Non-pigmented ciliary epithelial cell (primary cell): ENCODE measurements at regions not wholly inside any gene's neighbourhood (a gene's known extent, or its start where the extent isn't known, plus 50 kb on each side); places are given as distances from the start of the nearest gene placed in this dataset.
"Not testable (repeated sequence)": the region's sequence is repeated elsewhere in the genome, so short reads cannot be mapped to it uniquely, and the experiment has no call there.

Source experiments
- DNase-seq: peaks from one replicate; pipeline ENCODE4 v3.0.0-alpha.2; 2010; ENCODE audit warnings: low read depth

DNA sequence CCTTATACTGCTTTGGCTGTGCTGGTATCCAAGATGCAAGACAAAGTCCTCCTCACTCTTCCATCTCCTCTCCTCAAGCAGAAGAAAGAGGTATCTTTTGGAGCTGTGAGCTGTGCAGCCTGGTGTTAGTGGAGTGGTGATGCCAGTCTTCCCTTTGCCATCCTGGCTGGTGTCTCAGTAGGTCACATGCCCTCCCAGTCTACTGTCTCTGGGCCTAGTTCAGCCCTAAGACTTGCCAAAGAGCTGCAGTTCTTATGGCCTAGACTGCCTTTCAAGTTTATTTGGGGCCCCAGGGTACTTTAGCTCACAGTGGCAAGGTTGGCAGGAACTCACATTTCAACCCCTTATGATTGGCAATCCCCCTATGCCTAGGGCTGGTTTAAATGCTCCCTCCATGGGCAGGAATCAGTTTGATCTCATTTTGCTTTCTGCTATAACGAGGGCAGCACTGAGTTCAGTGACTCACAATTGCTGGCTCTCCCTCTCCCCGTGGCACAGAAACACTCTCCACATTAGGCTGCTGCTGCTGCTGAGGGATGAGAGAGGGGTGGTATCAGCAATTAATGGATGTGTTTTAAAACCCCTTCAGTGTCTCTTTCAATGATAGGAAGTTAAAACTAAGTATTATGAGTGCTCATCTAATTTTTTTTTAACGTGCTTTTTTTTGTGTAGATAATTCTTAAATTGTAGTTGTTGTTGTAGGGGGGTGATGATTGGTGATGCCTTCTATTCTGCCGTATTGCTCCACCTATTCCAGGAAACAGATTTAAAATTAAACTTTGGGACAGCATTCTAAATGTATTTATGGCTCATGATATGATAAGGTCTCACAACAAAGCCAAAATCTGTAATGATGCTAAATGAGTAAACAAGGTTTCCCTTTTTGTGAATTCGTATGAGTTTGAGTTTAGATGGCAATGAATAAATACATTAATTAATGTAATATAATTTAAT, 1295.0 kb downstream of the JRKL start:
- no peak for DNase-seq

DNA sequence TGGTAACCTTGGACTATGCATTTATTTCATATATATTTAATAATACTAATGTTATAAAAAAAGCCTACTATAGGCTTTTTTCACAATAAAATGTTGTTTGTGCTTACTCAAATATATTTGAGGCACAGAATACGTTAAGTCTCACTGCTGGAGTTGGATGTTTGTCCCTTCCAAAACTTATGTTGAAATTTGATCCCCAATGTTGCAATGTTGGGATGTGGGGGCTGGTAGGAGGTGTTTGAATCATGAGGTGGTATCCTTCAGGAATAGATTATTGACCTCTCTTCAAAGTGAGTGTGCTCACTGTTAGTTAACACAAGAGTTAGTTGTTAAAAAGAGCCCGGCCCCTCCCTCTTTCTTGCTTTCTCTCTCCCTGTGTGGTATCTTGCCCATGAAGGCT, 1295.9 kb downstream of the JRKL start:
- no peak for DNase-seq

DNA sequence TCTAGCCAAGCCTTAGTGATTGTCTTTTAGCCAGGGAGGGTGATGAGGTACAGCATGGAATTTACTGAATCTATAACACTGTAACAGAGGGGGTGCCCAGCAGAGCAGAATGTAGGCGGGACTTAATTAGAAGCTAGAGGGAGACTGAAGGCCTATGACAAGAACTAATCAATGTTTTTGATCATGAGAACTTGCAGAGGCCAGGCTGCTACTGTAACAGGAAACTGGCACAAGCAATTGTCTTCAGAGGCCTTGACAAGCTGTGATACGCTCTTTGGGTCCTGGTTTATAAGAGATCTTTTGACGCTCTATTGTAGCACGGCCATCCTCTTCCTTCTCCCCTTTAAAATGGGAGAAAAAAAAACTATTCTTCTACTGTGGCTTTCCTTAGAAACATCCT, 1297.3 kb downstream of the JRKL start:
- DNase-seq = no peak

DNA sequence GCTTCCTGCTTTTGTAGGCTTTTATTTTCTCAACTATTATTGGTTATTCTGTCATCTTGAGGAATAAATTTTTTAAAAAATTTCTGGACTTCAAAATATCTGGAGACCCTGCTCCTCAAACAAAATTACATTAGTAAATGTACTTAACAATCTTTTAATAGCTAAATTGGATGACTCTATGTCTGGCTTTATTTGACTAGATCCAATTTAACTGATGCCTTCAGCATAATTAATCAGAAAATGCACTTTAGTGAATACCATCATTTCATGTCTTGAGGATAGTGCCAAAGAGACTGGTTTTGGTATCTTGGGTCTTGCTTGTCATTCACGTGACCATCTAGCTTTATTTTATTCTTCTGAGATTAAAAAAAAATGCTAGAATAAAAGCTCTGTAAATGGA, 1301.2 kb downstream of the JRKL start:
- DNase-seq = no peak

DNA sequence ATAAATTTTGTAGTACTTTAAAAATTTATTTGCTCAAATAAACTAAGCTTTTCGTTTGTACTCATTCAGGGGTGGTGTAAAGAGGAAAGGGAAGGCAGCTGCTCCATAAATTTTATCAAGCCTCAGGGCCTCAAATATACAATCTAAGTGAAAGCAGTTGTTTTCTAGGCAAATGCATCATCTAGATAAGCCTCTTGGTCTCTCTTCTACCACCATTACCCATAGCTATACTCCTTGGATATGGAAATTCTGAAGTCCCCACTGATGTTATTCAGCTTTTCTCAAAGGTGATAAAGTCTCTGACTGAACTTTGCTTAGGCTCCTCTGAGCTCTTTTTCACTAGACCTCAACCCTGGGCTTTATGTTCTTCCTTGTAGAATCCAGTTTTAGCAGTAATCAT, 1313.1 kb downstream of the JRKL start:
- DNase-seq = no peak

DNA sequence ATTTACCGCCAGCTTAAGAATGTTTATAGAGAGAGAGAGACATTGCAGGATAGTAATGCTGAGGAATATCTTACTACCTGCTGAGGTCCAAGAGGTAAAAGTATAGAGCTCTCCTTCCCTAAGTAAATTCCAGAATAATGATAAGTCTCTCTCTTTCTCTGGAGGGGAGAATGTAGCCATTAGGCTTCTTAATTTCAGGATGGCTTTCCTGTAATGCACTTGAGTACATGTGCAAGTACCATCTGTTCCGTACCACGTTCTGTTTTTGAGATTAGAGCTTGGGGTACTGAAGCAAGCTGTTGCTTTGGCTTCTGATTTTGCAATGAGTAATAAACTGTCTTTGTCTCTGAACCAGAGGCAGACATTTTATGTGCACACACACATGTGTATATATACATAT, 1314.0 kb downstream of the JRKL start:
- DNase-seq = no peak

DNA sequence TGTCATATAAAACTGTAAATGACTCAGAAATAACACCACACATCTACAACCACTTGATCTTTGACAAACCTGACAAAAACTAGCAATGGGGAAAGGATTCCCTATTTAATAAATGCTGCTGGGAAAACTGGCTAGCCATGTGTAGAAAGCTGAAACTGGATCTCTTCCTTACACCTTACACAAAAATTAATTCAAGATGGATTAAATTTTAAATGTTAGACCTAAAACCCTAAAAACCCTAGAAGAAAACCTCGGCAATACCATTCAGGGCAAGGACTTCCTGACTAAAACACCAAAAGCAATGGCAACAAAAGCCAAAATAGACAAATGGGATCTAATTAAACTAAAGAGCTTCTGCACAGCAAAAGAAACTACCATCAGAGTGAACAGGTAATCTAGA, 1315.3 kb upstream of the CNTN5 start:
- DNase-seq = not testable (repeated sequence)

DNA sequence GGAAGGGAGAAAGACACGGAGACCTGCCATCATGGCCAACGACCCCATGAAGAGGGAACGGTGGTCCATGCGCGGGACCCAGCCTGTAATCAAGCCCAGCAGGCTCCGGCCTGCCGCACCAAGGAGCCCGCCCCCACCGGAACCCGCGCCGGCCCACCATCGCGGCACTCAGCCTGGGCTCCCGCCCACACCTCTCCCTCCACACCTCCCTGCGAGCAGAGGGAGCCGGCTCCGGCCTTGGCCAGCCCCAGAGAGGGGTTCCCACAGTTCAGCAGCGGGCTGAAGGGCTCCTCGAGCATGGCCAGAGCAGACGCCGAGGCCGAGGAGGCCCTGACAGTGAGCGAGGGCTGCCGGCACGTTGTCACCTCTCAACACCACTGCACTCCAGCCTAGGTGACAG, 1302.8 kb upstream of the CNTN5 start:
- DNase-seq = no peak

DNA sequence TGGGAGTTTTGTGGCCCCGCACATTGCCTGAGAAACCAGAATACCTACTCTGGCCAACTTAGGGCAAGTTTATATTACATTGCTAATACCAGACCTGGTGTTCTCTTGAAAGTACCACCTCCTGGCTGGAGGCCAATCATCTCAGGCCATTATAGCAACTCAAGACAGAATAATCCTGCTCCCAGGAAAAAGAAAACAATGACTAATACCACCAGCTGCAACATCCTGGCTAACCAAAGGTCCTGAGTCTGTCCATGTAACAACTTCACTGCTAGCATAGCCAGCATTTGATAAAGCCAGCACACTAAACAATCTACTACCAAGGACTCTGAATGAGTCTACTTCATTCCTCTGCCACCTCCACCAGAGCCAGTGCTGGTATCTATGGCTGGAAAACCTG, 1298.7 kb upstream of the CNTN5 start:
- peak; percentile 93 for DNase-seq

DNA sequence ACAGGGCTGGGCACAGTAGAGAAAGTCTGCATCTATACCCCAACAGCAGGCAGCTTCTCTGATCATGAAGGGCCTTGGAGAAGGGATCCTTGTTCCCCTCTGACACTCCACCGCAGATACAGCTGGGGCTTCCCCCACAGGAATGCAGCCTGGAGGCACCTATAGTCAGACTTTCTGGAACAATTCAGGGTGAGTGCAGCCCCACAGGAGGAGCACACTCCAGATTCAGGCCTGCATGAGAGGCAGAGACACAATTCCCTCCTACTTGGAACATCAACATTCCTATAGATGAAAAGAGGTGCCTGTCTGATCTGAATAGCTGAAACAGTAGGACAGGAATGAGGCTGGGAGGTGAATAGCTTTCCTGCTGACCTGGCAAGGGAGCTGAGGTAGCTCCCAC, 1298.0 kb upstream of the CNTN5 start:
- no peak for DNase-seq

DNA sequence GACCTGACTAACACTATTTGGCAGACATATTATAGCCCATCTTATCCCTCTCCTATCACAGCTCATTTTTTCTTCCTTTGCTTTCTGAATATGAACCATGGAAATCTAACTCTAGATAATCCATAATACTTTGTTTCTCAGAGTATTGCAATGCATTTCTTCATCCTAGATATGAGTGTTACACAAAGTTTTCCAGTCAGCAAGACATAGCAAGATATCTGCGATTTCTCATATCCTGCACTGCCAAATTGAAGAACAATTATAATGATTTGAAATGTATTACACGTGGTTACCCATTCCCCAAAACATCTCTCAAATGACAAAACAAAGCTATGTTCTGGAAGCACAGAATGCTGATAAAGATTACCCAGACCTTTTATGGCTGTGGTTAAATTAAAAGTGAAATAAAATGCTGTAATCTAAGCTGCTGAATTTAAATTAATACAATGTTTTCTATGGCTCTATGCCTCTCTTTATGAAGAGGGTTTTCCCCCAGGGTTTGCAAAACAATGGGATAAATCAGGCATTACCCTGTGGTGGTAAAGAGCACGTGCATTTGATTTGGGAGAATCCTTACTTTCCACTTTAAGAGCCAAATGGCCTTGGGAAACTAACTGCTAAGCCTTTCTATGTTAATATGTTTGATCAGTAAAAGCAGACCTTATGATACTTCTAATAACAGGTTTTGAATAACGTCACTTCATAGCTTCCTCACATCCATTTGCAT, 1291.0 kb upstream of the CNTN5 start:
- no peak for DNase-seq

DNA sequence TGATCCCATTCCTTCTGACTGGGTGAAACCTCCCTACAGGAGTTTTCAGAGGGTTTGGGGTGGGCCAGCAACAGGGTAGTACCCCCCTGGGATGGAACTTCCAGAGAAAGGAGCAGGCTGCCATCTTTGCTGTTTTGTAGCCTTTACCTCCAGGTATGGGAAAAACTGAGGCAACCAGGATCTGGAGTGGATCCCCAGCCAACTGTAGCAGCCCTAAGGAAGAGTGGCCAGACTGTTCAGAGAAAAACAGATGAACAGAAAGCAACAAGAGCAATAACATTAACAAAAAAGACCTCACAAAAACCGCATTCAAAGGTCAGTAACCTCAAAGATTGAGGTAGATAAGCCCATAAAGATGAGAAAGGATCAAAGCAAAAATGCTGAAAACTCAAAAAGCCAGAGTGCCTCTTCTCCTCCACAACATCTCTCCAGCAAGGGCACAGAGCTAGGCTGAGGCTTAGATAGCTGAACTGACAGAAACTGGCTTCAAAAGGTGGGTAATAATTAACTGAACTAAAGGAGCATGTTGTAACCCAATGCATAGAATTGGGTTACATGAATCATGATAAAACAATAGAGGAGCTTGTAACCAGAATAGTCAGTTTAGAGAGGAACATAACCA, 1288.6 kb upstream of the CNTN5 start:
- no peak for DNase-seq

DNA sequence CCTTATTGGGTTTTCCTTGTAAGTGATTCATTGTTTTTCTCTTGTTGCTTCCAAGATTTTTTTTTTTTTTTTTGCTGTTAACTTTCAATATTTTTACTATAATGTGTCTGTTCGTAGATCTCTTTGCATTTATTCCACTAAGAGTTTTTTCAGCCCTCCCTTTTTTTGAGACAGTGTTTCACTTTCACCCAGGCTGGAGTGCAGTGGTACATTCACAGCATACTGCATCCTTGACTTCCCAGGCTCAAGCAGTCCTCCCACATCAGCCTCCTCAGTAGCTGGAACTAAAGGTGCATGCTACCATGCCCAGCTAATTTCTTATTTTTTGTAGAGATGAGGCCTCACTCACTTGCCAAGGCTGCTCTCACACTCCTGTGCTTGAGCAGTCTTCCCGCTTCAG, 1282.0 kb upstream of the CNTN5 start:
- no peak for DNase-seq

DNA sequence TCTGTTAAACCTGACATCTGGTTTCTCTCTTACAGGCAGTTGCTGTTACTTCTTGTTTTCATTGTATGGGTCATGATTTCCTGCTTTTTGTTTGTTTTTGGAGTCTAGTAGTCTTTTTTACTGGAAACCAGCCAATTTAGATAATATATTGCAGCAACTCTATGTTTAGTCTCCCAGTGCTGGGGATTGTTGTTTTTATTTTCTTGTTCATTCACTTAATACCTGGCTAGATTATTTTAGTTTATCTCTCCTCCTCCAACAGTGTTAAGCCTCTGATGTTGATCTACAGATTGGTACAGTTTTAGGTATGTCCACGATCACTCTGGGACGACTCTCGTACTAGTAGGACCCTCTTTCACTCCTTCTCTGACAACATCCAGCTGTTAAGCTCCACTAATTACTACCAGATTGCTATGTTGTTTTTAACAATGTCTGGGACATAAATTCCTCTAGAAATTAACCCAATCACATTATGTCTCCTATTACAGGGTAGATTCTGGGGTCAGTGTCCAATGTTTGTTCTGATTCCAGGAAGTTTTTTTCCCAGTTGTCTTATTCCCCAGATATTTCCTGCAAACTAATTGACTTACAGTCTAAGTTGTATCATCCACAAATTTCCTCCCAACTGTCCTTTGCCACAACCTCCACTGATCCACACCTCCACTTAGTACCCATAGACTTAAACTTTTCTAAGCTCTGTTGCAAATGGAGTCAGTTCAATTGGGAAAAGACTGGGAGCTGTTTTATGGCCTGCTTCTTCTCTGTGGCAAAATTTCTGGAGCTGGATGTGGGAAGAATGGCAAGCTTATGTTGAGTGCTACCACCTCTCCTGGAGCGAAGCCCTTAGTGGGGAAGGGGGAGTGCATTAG, 1280.6 kb upstream of the CNTN5 start:
- DNase-seq = peak; percentile 59

DNA sequence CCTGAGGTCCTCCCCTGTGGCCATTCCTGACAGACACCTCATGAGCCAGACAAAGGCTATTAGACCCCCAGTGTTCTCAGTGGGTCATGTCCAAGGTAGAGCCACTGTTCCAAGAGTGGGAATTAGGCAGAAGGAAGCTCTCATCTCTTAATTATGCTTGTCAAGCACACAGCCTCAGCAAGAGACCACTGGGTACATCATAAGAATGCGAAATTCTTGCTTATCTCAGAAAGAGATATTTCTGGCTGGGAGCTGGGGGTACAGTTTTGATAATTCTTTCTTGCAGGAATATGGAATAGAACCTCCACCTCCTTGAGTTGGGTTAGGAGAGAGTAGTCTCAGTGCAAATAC, 1280.0 kb upstream of the CNTN5 start:
- DNase-seq = no peak

DNA sequence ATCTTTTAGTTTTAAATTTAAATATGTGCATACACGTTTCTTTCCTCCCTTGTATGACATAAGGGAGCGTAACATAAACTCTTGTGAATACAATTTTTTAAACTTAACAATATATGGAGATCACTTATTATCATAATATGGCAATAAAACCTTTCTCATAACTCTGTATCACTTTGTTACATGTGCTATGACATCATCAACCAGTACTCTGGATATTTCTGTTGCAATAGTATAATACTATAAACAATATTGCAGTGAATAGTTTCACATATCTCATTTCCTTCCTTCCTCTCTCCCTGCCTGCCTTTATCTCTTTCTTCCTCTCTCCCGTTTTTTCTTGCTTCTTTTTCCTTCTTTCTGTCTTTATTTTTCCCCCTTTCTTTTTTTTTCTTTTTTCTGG, 1278.0 kb upstream of the CNTN5 start:
- no peak for DNase-seq

DNA sequence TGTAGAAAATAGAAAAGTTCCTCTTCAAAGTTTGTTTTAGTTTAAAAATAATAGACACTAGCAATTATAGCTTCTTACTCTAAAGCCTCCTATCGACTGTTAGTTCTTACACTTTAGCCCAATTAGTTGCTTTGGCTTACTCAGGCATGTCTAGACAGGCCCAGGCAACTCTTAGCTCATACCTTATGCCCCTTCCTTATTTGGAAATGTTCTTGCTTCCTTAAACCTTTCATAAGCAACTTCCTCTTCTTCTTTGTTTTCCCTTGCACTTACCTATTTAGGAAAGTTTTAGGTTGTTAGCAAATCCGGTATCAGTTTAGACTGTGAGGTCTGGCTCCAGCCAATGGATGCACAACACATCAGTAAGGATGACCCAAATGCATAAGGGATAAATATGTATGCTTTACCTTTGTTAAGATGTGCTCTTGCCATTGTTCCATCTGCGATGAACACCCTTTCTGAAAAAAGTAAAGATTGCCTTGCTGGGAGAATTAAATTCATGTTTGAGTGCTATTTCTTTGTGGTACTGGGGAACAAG, 1277.5 kb upstream of the CNTN5 start:
- no peak for DNase-seq

DNA sequence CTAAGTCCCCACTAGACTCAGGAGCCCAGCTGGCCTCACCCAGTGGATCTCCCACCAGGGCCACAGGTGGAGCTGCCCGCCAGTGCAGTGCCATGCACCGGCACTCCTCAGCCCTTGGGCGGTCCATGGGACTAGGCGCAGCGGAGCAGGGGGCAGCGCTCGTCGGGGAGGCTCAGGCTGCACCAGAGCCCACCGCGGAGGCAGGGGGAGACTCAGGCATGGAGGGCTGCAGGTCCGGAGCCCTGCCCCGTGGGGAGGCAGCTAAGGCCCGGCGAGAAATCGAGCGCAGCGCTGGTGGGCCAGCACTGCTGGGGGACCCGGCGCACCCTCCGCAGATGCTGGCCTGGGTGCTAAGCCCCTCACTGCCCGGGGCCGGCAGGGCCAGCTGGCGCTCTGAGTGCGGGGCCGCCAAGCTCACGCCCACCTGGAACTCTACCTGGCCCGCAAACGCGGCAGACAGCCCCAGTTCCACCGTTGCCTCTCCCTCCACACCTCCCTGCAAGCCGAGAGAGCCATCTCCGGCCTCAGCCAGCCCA, 1275.2 kb upstream of the CNTN5 start:
- no peak for DNase-seq

DNA sequence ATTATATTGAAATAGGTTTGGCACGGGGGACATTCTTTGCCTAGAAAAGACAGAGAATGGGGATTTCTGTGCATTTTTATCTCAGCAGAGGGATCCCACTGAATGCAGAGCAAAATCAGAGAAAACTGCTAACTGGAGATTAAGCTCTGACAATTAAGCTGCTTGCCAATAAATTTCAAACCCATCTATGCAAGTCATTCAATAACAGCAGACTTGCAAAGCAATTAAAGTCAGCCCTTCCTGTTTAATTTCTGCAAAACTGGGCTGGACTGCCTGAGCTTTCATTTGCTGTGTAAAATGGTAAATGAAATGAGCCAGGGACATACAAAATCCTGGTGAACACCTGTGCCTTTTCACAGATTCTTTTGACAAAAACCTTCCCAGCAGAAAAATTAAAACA, 1273.9 kb upstream of the CNTN5 start:
- no peak for DNase-seq

DNA sequence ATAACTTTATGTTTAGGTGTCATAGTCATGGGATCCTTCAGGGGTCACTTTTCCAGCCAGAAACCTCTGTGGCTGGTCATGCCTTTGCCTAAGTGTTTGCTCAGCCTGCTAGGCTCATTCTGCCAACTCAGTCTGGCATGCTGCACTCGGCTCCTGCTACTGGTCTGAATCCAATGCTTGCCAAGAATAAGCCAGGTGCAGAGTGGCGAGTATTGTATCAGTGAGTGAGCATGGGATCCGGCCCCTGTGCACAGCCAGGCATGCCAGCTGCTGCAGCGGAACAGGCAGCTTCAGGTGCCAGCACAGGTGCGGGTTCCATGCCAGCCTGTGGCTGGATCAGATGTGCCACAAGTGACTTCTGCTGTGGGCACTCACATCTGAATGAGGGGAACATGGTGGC, 1269.3 kb upstream of the CNTN5 start:
- no peak for DNase-seq

DNA sequence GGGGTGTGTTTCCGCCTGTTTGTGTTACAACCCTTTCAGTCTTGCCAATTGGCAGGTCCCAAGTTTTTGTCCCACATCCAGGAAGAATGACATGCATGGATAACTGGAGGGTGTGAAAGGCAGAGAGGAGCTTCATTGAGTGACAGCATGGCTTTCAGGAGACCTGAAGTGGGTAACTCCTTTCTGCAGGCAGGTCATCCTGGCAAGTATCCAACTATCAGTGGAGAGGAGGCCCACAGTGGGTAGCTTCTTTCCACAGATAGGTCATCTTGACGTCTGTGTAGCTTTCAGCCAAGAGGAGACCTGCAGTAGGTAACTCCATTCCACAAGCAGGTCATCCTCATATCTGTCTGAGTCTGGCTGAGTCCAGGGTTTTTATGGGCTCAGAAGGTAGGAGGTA, 1268.8 kb upstream of the CNTN5 start:
- DNase-seq = no peak

DNA sequence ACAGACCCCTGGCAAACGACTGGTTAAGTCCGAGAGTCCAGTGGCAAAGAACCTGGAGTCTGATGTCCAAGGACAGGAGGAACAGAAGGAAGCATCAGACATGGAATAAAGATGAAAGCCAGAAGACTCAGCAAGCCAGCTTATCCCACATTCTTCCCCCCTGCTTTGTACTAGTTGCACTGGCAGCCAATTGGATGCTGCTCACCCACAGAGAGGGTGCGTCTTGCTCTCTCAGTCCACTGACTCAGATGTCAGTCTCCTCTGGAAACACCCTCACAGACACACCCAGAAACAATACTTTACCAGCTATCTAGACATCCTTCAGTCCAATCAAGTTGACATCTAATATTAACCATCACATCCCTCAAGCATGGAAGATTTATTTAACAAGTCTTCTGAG, 1265.8 kb upstream of the CNTN5 start:
- DNase-seq = no peak
